ENCODE measurements at regions not wholly inside any gene's neighbourhood (a gene's known extent, or its start where the extent isn't known, plus 50 kb on each side); places are given as distances from the start of the nearest gene placed in this dataset.

- Histone ChIP-seq H3K36me3 (ENCODE audit: control insufficient read depth in 1 of 2, insufficient read depth in 2 of 2, low read length in 2 of 2) (no peaks in the 10 kb centered on the region), H2AFZ (ENCODE audit: low read depth, low read length, poor library complexity, severe bottlenecking) (no peak overlapping the region), H3K27ac (ENCODE audit: low read depth, low read length) (no peak overlapping the region), H3K9me2 (ENCODE audit: insufficient read depth) (no peaks in the 10 kb centered on the region), H3K4me3 (replicated peaks in 1 of 2; ENCODE audit: low read depth in 1 of 2, low read length in 2 of 2) (no peak overlapping the region), H3K4me2 (ENCODE audit: low read length) (no peak overlapping the region), H3K9ac (ENCODE audit: low read length) (no peak overlapping the region), H3K79me2 (ENCODE audit: insufficient read depth, low read length) (no peaks in the 10 kb centered on the region), H3K4me1 (ENCODE audit: control insufficient read depth in 1 of 2, insufficient read depth in 2 of 2, low read length in 2 of 2) (no peaks in the 10 kb centered on the region), H4K20me1 (ENCODE audit: insufficient read depth) (no peaks in the 10 kb centered on the region), H3K9me3 (ENCODE audit: control insufficient read depth in 1 of 2, insufficient read depth in 1 of 2, low read depth in 1 of 2, low read length in 2 of 2) (no peaks in the 10 kb centered on the region), H3K27me3 (ENCODE audit: insufficient read depth, low read length) (no peaks in the 10 kb centered on the region)
- POLR2A ChIA-PET = no interaction called here
- no peak for ATAC-seq
- no peak for DNase-seq (ENCODE audit: low read depth, low spot score)
- intact Hi-C loops (cut with micrococcal nuclease) = no loop called here
- RAD21 ChIA-PET (ENCODE audit: low non-redundant PET in 1 of 2, low total read pairs in 2 of 2, uncharacterized antibody in 2 of 2, unreplicated experiment in 2 of 2) = no interaction called here
- CTCF ChIA-PET = no interaction called here
- TF ChIP-seq FOSL1 (IDR thresholded peaks at IDR 0.05; ENCODE audit: low read depth) (no peak), SIN3A (IDR thresholded peaks at IDR 0.05; ENCODE audit: low read depth) (no peak), SRF (IDR thresholded peaks at IDR 0.05; ENCODE audit: low read depth) (no peak), CBX3 (IDR thresholded peaks at IDR 0.05; ENCODE audit: low read depth) (no peak), SP1 (IDR thresholded peaks at IDR 0.05; ENCODE audit: low read depth) (no peak), EGR1 (IDR thresholded peaks at IDR 0.05; ENCODE audit: low read depth) (no peak), YY1 (IDR thresholded peaks at IDR 0.05; ENCODE audit: extremely low read depth, insufficient replicate concordance, low read depth, low read length) (no peak)
- no TSS peak for BruUV-seq (replicated peaks)
Observed at GRCh38 chr3:125662675-125663074, 67.4 kb upstream of the OSBPL11 start.

- Histone ChIP-seq H3K4me1 (ENCODE audit: control insufficient read depth in 1 of 2, insufficient read depth in 2 of 2, low read length in 2 of 2) (no peaks in the 10 kb centered on the region), H3K27me3 (ENCODE audit: insufficient read depth, low read length) (no peaks in the 10 kb centered on the region), H3K79me2 (ENCODE audit: insufficient read depth, low read length) (no peaks in the 10 kb centered on the region), H3K36me3 (ENCODE audit: control insufficient read depth in 1 of 2, insufficient read depth in 2 of 2, low read length in 2 of 2) (no peaks in the 10 kb centered on the region), H3K4me2 (ENCODE audit: low read length) (no peak overlapping the region), H3K27ac (ENCODE audit: low read depth, low read length) (no peak overlapping the region), H3K4me3 (replicated peaks in 1 of 2; ENCODE audit: low read depth in 1 of 2, low read length in 2 of 2) (no peak overlapping the region), H3K9me2 (ENCODE audit: insufficient read depth) (no peaks in the 10 kb centered on the region), H3K9me3 (ENCODE audit: control insufficient read depth in 1 of 2, insufficient read depth in 1 of 2, low read depth in 1 of 2, low read length in 2 of 2) (no peaks in the 10 kb centered on the region), H4K20me1 (ENCODE audit: insufficient read depth) (no peaks in the 10 kb centered on the region), H2AFZ (ENCODE audit: low read depth, low read length, poor library complexity, severe bottlenecking) (no peak overlapping the region), H3K9ac (ENCODE audit: low read length) (no peak overlapping the region)
- ATAC-seq (no peak), DNase-seq (ENCODE audit: low read depth, low spot score) (no peak)
- POLR2A ChIA-PET = no interaction called here
- CTCF ChIA-PET = no interaction called here
- TF ChIP-seq FOSL1 (IDR thresholded peaks at IDR 0.05; ENCODE audit: low read depth) (no peak), SP1 (IDR thresholded peaks at IDR 0.05; ENCODE audit: low read depth) (no peak), CBX3 (IDR thresholded peaks at IDR 0.05; ENCODE audit: low read depth) (no peak), CEBPB (IDR thresholded peaks at IDR 0.05; ENCODE audit: low read depth) (no peak), ZNF274 (IDR thresholded peaks at IDR 0.05; ENCODE audit: low read depth, low read length) (no peak), ZFX (IDR thresholded peaks at IDR 0.05) (no peak), SRF (IDR thresholded peaks at IDR 0.05; ENCODE audit: low read depth) (no peak), ELF1 (IDR thresholded peaks at IDR 0.05; ENCODE audit: borderline replicate concordance, low read depth) (no peak), SIN3A (IDR thresholded peaks at IDR 0.05; ENCODE audit: low read depth) (no peak), EZH2 (IDR thresholded peaks at IDR 0.05) (no peak), POLR2A (IDR thresholded peaks at IDR 0.05; ENCODE audit: borderline replicate concordance, extremely low read depth, insufficient read depth, insufficient read length) (no peak)
- TF ChIP-seq, protein P1, sequence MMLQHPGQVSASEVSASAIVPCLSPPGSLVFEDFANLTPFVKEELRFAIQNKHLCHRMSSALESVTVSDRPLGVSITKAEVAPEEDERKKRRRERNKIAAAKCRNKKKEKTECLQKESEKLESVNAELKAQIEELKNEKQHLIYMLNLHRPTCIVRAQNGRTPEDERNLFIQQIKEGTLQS (IDR thresholded peaks at IDR 0.05) = no peak
- TF ChIP-seq, protein P2, sequence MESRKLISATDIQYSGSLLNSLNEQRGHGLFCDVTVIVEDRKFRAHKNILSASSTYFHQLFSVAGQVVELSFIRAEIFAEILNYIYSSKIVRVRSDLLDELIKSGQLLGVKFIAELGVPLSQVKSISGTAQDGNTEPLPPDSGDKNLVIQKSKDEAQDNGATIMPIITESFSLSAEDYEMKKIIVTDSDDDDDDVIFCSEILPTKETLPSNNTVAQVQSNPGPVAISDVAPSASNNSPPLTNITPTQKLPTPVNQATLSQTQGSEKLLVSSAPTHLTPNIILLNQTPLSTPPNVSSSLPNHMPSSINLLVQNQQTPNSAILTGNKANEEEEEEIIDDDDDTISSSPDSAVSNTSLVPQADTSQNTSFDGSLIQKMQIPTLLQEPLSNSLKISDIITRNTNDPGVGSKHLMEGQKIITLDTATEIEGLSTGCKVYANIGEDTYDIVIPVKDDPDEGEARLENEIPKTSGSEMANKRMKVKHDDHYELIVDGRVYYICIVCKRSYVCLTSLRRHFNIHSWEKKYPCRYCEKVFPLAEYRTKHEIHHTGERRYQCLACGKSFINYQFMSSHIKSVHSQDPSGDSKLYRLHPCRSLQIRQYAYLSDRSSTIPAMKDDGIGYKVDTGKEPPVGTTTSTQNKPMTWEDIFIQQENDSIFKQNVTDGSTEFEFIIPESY (IDR thresholded peaks at IDR 0.05; ENCODE audit: extremely low read depth, insufficient replicate concordance, low read length) = no peak
- TF ChIP-seq, protein P3, sequence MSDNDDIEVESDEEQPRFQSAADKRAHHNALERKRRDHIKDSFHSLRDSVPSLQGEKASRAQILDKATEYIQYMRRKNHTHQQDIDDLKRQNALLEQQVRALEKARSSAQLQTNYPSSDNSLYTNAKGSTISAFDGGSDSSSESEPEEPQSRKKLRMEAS (IDR thresholded peaks at IDR 0.05) = no peak
- BruUV-seq (replicated peaks) = no TSS peak
- RAD21 ChIA-PET (ENCODE audit: low non-redundant PET in 1 of 2, low total read pairs in 2 of 2, uncharacterized antibody in 2 of 2, unreplicated experiment in 2 of 2) = no interaction called here
- intact Hi-C loops (cut with micrococcal nuclease) = no loop called here
Observed at GRCh38 chr3:125670352-125670751, 75.1 kb upstream of the OSBPL11 start.
